Activated naive CD8-positive, alpha-beta T cell treated with anti-CD3 and anti-CD28 coated beads, Interleukin-2, amount 10 ng/mL, durations not matched to agents 7 days and 5 days (primary cell): ENCODE measurements at regions not wholly inside any gene's neighbourhood (a gene's known extent, or its start where the extent isn't known, plus 50 kb on each side); places are given as distances from the start of the nearest gene placed in this dataset.

Experiments
- ATAC-seq: fragments of 150-1000 bp; cut with Tn5 transposase; one replicate; pipeline ENCODE4 v1.10.0; 2021; ENCODE audit warnings: low read depth, moderate library complexity
- POLR2A ChIA-PET: fragments of 350-600 bp; sonication (Branson Sonifier 250); formaldehyde crosslinking; loops from one replicate; lab custom pipeline; 2021; ENCODE audit warnings: antibody characterized with exemption; lab: Charles Lee
- DNase-seq: peaks from one replicate; pipeline ENCODE4 v3.0.0; 2021
- H3K27ac Mint-ChIP-seq: one replicate; pipeline ENCODE4 v1.8.0; 2022; ENCODE audit warnings: mild to moderate bottlenecking, mixed read lengths
- H3K27me3 Mint-ChIP-seq: one replicate; pipeline ENCODE4 v1.8.0; 2022; ENCODE audit warnings: mild to moderate bottlenecking, moderate library complexity, mixed read lengths
- H3K36me3 Mint-ChIP-seq: one replicate; pipeline ENCODE4 v1.8.0; 2021; ENCODE audit warnings: mild to moderate bottlenecking, mixed read lengths
- H3K4me1 Mint-ChIP-seq: one replicate; pipeline ENCODE4 v1.8.0; 2021; ENCODE audit warnings: mixed read lengths
- H3K4me3 Mint-ChIP-seq: one replicate; pipeline ENCODE4 v1.8.0; 2022; ENCODE audit warnings: mild to moderate bottlenecking, moderate library complexity, mixed read lengths
- H3K9me3 Mint-ChIP-seq: one replicate; pipeline ENCODE4 v1.8.0; 2021; ENCODE audit warnings: mixed read lengths

DNA sequence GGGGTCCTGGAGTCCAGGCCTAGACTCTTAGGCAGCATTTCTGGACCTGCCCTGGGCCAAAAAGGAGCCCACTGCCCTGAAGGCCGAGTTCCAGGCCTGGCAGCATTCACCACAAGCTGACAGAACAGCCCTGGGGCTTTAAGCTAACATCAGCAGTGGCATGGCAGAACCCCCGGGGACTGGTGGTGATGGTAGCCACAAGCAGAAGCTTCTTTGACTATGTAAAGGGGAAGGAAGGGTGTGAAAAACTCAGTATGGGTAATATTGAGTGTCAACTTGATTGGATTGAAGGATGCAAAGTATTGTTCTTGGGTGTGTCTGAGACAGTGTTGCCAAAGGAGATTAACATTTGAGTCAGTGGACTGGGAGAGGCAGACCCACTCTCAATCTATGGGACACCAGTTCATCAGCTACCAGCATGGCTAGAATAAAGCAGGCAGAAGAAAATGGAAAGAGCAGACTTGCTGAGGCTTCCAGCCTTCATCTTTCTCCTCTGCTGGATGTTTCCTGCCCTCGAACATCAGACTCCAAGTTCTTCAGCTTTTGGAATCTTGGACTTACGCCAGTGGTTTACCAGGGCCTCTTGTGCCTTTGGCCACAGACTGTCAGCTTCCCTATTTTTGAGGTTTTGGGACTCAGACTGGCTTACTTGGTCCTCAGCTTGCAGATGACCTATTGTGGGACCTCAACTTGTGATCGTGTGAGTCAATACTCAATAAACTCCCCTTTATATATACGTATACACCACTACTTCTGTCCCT, 661.0 kb upstream of the C9orf72 start:
- POLR2A ChIA-PET = no interaction called here
- Mint-ChIP-seq H3K9me3 (no peaks in the 10 kb centered on the region), H3K4me1 (no peaks in the 10 kb centered on the region), H3K36me3 (no peaks in the 10 kb centered on the region), H3K27ac (no peak overlapping the region), H3K27me3 (no peaks in the 10 kb centered on the region), H3K4me3 (no peak overlapping the region)
- no peak for DNase-seq
- no peak for ATAC-seq

DNA sequence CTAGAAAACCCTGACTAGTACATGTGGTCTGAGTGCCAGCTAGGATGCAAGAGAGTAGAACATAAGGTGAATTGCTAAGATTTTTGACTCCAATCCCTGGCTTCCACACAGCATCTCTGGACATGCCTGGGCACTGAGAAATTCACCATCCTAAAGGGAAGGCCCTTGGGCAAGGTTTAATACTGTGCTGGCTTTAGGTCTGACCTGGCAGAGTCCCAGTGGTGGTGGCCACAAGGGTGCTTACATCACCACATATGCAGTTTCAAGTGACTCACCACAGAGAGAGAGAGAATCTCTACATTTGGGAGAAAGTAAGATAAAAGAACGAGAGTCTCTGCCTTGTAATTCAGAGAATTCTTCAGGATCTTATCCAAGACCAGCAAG, 661.6 kb upstream of the C9orf72 start:
- Mint-ChIP-seq H3K4me3 (no peak overlapping the region), H3K4me1 (no peaks in the 10 kb centered on the region), H3K27ac (no peak overlapping the region), H3K36me3 (no peaks in the 10 kb centered on the region), H3K27me3 (no peaks in the 10 kb centered on the region), H3K9me3 (no peaks in the 10 kb centered on the region)
- POLR2A ChIA-PET = no interaction called here
- ATAC-seq (no peak), DNase-seq (no peak)

DNA sequence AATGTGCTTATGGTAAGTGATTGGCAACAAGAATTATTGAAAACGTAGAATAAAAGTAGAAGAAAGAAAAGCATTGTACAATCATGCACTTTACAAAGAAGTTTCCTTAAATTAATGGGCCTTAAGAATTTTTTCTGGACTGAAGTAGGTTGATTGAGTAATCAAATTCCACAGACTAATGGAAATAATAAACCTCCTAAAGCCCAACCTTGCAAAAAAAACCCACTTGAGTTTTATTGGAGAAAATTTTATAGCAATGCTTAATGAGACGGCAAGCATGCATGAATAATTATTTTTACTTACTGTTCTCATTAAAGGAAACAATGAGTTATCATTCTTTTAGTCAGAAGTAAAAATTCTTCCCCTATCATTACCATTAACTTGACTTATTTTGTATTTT, 676.1 kb upstream of the C9orf72 start:
- no peak for ATAC-seq
- Mint-ChIP-seq H3K27ac (no peak overlapping the region), H3K36me3 (no peaks in the 10 kb centered on the region), H3K4me3 (no peak overlapping the region), H3K4me1 (no peaks in the 10 kb centered on the region), H3K9me3 (no peaks in the 10 kb centered on the region), H3K27me3 (no peaks in the 10 kb centered on the region)
- DNase-seq = no peak
- POLR2A ChIA-PET = no interaction called here

DNA sequence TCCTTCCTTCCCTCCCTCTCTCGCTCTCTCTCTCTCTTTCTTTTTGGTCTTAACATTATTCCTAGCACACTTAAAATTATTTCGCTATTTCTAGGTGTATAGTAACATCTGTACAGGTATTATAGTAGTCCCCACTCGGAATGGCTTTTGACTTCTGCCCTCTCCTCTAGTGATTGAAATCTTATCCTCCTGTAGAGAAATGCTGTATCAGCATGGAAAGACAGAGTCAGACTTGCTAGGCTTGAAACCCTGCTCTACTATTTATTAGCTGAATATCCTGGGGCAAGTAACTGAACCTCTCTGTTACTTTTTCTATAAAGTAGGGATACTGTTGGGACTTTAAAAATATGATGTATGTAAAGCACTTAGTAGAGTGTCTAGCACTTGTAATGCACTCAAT, 681.9 kb upstream of the C9orf72 start:
- no peak overlapping the region for H3K27ac Mint-ChIP-seq
- no peaks in the 10 kb centered on the region for H3K36me3 Mint-ChIP-seq
- no peaks in the 10 kb centered on the region for H3K27me3 Mint-ChIP-seq
- POLR2A ChIA-PET = no interaction called here
- H3K4me1 Mint-ChIP-seq = no peaks in the 10 kb centered on the region
- no peaks in the 10 kb centered on the region for H3K9me3 Mint-ChIP-seq
- DNase-seq (no peak), ATAC-seq (no peak)
- H3K4me3 Mint-ChIP-seq = no peak overlapping the region

DNA sequence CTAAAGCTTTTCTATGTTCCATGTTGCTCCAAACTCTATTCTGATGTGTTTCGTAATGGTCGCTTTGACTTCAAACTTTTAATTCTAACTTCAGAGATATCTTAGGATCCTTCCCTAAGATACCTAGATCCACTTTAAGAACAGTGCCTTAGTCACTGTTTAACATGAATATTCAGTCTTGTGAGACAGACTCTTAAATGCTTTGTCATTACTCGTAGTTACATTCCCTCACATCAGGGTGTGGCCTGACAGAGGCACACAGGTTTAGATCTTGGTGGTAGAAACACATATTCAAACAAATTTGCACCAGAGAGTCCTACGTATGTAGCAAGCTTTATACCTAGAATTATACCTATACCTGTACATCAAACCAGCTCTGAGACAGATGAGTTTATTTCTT, 687.0 kb upstream of the C9orf72 start:
- Mint-ChIP-seq H3K27me3 (no peaks in the 10 kb centered on the region), H3K4me3 (no peak overlapping the region), H3K27ac (no peak overlapping the region), H3K9me3 (no peaks in the 10 kb centered on the region), H3K36me3 (no peaks in the 10 kb centered on the region), H3K4me1 (no peaks in the 10 kb centered on the region)
- ATAC-seq (no peak), DNase-seq (no peak)
- POLR2A ChIA-PET = no interaction called here

DNA sequence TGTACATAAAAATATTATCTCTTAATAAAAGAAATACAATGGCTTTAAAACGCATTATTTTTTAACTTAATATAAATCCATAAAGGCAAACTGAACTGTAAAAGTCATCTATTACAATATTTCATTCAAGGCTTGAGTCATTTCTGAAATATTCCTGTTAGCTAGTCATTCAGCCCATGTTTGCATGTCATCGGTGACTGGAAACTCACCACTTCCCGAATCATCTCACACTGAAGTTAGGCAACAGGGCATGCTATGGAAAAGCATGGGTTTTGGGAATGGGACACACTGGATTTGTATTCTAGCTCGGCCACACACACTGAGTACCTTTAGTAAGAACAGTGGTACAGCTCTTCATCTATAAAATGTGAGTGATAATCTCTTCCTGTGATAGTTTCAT, 691.1 kb upstream of the C9orf72 start:
- Mint-ChIP-seq H3K4me3 (no peak overlapping the region), H3K27me3 (no peaks in the 10 kb centered on the region), H3K27ac (no peak overlapping the region), H3K36me3 (no peaks in the 10 kb centered on the region), H3K4me1 (no peaks in the 10 kb centered on the region), H3K9me3 (peaks cover 2% of the 10 kb centered on the region)
- DNase-seq (no peak), ATAC-seq (no peak)
- POLR2A ChIA-PET = no interaction called here

DNA sequence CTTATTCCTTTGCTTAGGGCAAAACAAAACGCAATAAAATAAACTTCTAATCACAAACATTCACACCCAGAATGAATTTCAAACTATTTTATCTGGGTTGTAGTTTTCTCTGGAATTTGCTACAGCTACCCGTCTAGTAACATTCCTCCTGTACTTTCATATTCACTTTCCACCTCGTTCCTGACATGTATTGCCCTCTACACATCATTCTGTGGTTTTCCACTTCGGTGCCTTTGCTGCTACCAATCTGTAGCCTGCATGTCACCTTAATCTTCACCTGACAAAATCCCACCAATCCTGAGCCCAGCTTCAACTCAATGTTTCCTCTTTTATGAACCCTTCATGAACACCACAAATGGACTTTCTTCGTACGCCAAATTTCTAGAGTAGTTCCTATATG, 694.1 kb upstream of the C9orf72 start:
- no peak overlapping the region for H3K4me3 Mint-ChIP-seq
- no peak for ATAC-seq

DNA sequence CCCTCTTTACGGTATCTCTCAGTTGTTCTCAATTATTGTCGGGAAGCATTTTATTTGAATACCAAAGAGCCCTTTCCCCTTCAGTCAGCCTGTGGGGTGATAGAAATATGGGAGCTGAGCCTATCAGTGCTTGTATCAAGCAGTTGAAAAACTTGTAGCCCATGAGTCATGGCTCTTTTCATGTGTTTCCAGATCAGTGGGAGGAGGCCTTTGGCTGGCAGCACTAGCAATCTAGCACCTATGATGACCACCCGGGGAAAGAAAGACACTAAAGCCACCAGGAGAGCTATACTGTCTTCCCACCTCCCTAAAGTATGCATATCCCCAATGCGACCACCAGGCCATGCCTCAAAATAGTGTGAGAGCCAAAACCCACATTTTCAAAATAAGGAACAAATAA, 696.9 kb upstream of the C9orf72 start:
- H3K4me1 Mint-ChIP-seq = no peaks in the 10 kb centered on the region
- H3K9me3 Mint-ChIP-seq = peaks cover 2% of the 10 kb centered on the region
- POLR2A ChIA-PET = no interaction called here
- ATAC-seq (no peak), DNase-seq (no peak)
- no peak overlapping the region for H3K27ac Mint-ChIP-seq
- no peaks in the 10 kb centered on the region for H3K27me3 Mint-ChIP-seq
- no peaks in the 10 kb centered on the region for H3K36me3 Mint-ChIP-seq
- no peak overlapping the region for H3K4me3 Mint-ChIP-seq

More for the DNA sequence above, 694.1 kb upstream of the C9orf72 start:
- Mint-ChIP-seq H3K27me3 (no peaks in the 10 kb centered on the region), H3K9me3 (peaks cover 2% of the 10 kb centered on the region), H3K36me3 (no peaks in the 10 kb centered on the region), H3K4me1 (no peaks in the 10 kb centered on the region), H3K27ac (no peak overlapping the region)
- POLR2A ChIA-PET = no interaction called here
- no peak for DNase-seq

DNA sequence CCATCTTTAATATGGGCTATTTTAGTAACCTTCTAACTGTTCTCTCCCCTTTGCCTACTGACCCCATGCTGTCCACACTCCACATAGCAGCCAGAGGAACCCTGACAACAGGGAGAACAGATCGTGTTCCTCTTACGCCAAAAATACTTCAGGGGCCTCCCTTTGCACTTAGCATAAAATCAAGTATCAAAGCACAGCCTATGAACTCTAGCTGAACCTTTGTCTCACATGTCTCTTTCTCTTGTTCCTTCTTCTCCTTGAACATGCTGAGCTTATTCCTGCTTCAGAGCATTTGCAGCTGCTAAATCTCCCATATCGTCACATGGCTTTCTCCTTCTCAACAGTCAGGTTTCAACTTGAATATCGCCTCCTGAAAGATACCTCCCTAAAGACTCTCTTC, 698.8 kb upstream of the C9orf72 start:
- POLR2A ChIA-PET = no interaction called here
- no peak for ATAC-seq

DNA sequence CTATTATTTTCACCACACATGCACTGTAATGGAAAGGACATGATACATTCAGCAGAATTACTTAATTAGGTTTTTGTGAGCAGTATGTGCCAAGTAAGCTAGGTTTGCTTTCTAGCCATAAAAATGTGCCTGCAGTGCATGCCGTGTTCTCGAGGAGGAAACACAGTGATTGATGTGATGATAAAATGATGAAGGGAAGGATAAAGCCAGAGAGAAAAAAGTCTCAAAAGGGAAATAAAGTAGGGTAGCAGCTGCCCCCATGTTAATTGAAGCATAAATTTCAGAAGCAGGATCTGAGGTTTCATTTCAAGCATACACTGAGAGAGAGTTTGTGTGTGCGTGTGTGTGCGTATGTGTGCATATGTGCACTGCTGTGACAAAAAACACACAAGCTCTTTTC, 714.2 kb upstream of the C9orf72 start:
- POLR2A ChIA-PET = no interaction called here
- DNase-seq (no peak), ATAC-seq (no peak)
- Mint-ChIP-seq H3K36me3 (no peaks in the 10 kb centered on the region), H3K27me3 (no peaks in the 10 kb centered on the region), H3K27ac (no peak overlapping the region), H3K4me3 (no peak overlapping the region), H3K9me3 (no peaks in the 10 kb centered on the region), H3K4me1 (no peaks in the 10 kb centered on the region)

More for the DNA sequence above, 698.8 kb upstream of the C9orf72 start:
- Mint-ChIP-seq H3K4me3 (no peak overlapping the region), H3K36me3 (no peaks in the 10 kb centered on the region), H3K27ac (no peak overlapping the region), H3K27me3 (no peaks in the 10 kb centered on the region), H3K9me3 (peaks cover 2% of the 10 kb centered on the region), H3K4me1 (no peaks in the 10 kb centered on the region)
- no peak for DNase-seq

DNA sequence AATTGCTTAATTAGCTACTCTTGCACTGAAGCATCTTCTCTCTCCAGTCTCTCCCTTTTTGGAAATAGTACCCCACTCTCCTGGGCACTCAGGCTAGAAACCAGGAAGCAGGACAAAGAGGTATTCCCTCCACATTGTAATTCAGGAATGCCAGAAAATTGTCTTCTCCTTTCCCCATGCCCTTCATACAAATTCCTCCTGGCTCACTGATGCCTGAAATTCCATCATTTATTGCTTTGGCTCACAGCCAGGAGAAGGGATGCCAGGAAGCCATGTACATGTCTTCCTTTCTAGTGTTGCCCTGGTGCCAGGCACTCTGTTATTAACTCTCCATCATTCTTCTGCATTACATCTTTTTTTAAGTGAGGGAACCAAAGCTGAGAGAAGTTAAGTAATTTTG, 716.5 kb upstream of the C9orf72 start:
- H3K4me1 Mint-ChIP-seq = no peaks in the 10 kb centered on the region
- H3K36me3 Mint-ChIP-seq = no peaks in the 10 kb centered on the region
- ATAC-seq (no peak), DNase-seq (no peak)
- POLR2A ChIA-PET = no interaction called here
- no peaks in the 10 kb centered on the region for H3K9me3 Mint-ChIP-seq
- H3K4me3 Mint-ChIP-seq = no peak overlapping the region
- H3K27me3 Mint-ChIP-seq = no peaks in the 10 kb centered on the region
- no peak overlapping the region for H3K27ac Mint-ChIP-seq

DNA sequence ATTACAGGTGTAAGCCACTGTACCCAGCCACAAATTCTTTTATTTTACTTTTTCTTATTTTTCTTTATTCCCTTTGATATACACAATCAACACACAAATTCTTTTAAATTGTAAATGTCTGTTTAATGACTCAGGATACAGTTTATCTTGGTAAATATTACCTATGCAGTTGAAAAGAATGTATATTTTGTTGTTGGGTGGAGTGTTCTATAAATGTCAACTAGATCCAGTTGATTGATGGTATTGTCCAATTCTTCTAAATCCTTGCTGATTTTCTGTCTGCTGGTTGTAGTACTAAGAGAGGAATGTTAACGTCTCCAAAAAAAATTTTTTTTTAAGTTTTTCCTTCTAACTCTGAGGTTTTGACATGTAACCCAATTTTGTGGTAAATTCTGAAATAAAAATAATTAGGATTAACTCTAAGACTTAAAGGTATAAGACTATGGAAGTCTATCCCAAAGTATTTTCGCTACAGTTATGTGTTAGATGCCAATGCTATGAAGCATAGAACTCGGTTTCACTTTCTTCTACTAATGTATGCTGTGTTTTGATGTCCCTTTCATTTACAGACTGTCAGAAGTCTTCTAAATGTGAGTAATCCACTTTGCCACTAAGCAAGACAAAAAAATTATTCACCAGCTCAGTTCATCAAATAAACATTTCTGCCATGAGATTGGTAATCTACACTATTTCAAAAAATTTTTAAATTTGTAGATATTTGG, 720.2 kb upstream of the C9orf72 start:
- Mint-ChIP-seq H3K9me3 (no peaks in the 10 kb centered on the region), H3K4me1 (no peaks in the 10 kb centered on the region), H3K36me3 (no peaks in the 10 kb centered on the region), H3K4me3 (no peak overlapping the region), H3K27me3 (no peaks in the 10 kb centered on the region), H3K27ac (no peak overlapping the region)
- no peak for ATAC-seq
- POLR2A ChIA-PET = no interaction called here
- DNase-seq = no peak

DNA sequence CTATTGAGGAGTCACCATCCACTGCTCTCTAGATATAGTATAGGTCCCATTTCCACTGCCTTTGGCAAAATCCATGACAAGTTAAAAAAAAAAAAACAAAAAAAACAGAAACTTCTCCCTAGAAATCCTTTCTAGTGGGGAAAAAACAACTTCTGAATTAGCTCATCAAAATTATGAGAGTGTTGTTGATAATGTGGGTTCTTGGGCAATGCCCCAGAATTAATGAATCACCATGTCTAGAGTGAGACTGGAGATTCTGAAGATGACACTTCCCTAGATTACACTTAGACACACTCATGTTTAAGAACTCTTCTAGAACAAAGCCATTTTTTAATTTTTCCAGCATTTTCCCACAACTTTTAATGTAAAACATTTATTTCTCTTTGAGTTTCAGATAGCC, 728.0 kb upstream of the C9orf72 start:
- Mint-ChIP-seq H3K27ac (no peak overlapping the region), H3K27me3 (peaks cover 2% of the 10 kb centered on the region), H3K36me3 (no peaks in the 10 kb centered on the region), H3K4me3 (no peak overlapping the region), H3K9me3 (peaks cover 2% of the 10 kb centered on the region), H3K4me1 (no peaks in the 10 kb centered on the region)
- POLR2A ChIA-PET = no interaction called here
- no peak for ATAC-seq
- DNase-seq = no peak

DNA sequence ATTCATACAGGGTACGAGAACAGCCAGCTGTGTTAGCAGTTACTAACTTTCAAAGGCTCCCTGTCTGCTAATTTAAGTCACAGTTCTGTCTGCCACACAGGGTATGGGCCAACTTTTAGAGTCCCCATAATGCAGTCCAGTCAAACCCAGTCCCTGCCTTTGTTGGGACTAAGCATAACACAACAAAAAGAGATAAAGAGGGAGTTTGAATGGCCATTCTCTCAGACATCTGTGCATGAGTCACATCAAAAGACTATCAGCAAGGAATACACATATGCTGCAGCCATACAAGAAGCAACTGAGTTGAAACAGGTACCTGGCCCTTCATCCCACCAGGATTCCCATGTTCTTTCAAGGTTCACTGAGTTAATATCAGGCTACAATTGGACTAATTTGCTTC, 744.5 kb upstream of the C9orf72 start:
- Mint-ChIP-seq H3K4me3 (no peak overlapping the region), H3K27me3 (no peaks in the 10 kb centered on the region), H3K27ac (no peak overlapping the region), H3K9me3 (no peaks in the 10 kb centered on the region), H3K36me3 (no peaks in the 10 kb centered on the region), H3K4me1 (no peaks in the 10 kb centered on the region)
- no peak for ATAC-seq
- DNase-seq = no peak
- POLR2A ChIA-PET = no interaction called here
